Fibroblast of peridontal ligament (primary cell): ENCODE measurements at regions not wholly inside any gene's neighbourhood (a gene's known extent, or its start where the extent isn't known, plus 50 kb on each side); places are given as distances from the start of the nearest gene placed in this dataset.
"Not testable (repeated sequence)": the region's sequence is repeated elsewhere in the genome, so short reads cannot be mapped to it uniquely, and the experiment has no call there.

ENCODE experiments used
- DNase-seq: peaks from one replicate; pipeline ENCODE4 v3.0.0-alpha.2; 2010; ENCODE audit errors: extremely low read depth

GRCh38 chr6:103178193-103178592, 1681.5 kb downstream of the HACE1 start:
- no peak for DNase-seq

GRCh38 chr6:103177791-103178190, 1681.9 kb downstream of the HACE1 start:
- no peak for DNase-seq

GRCh38 chr6:103175056-103175455, 1684.7 kb downstream of the HACE1 start:
- no peak for DNase-seq

GRCh38 chr6:103167345-103168071, 1692.2 kb downstream of the HACE1 start:
- no peak for DNase-seq

GRCh38 chr6:103154779-103155572, 1704.7 kb downstream of the HACE1 start:
- no peak for DNase-seq

- DNase-seq = no peak
These were observed 1706.7 kb downstream of the HACE1 start for GRCh38 chr6:103153016-103153415.

GRCh38 chr6:103142902-103143301, 1716.8 kb downstream of the HACE1 start:
- no peak for DNase-seq

- no peak for DNase-seq
These were observed 1719.3 kb downstream of the HACE1 start for GRCh38 chr6:103140308-103141027.

- DNase-seq = no peak
These were observed 1720.3 kb downstream of the HACE1 start for GRCh38 chr6:103139377-103139776.

- no peak for DNase-seq
These were observed 1731.0 kb downstream of the GRIK2 start for GRCh38 chr6:103124471-103124870.

GRCh38 chr6:103122766-103123601, 1729.5 kb downstream of the GRIK2 start:
- no peak for DNase-seq

GRCh38 chr6:103119056-103119455, 1725.5 kb downstream of the GRIK2 start:
- DNase-seq = no peak

- DNase-seq = no peak
These were observed 1721.1 kb downstream of the GRIK2 start for GRCh38 chr6:103114582-103114981.

- no peak for DNase-seq
These were observed 1719.9 kb downstream of the GRIK2 start for GRCh38 chr6:103113416-103113815.

- no peak for DNase-seq
These were observed 1714.5 kb downstream of the GRIK2 start for GRCh38 chr6:103107985-103108384.

- no peak for DNase-seq
These were observed 1712.2 kb downstream of the GRIK2 start for GRCh38 chr6:103105686-103106085.

GRCh38 chr6:103101267-103101666, 1707.8 kb downstream of the GRIK2 start:
- no peak for DNase-seq

- not testable (repeated sequence) for DNase-seq
These were observed 1698.9 kb downstream of the GRIK2 start for GRCh38 chr6:103092414-103092813.

- DNase-seq = no peak
These were observed 1692.3 kb downstream of the GRIK2 start for GRCh38 chr6:103085801-103086200.

- DNase-seq = no peak
These were observed 1688.5 kb downstream of the GRIK2 start for GRCh38 chr6:103081876-103082630.

- DNase-seq = no peak
These were observed 1687.6 kb downstream of the GRIK2 start for GRCh38 chr6:103081126-103081525.
